ENCODE measurements at regions not wholly inside any gene's neighbourhood (a gene's known extent, or its start where the extent isn't known, plus 50 kb on each side); places are given as distances from the start of the nearest gene placed in this dataset.

DNA sequence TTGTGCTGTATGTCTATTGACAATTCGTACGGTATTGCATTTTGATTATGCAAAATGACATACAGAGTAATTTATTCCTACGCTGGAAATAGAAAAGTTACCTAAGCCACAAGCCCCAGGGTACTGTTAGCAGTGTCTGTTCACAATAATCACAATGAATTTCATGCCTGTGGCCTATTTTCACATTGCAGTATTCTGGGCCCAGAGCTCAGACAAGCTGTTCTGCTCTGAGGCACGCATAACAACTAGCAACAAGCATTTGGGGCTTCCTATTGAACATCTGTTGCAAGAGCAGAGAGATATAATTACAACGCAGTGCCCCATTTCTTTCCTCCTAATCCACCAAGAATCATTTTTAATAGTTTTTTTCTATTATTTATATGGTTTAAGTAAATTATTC is 158.9 kb upstream of the SGCG start:
- H3K4me3 ChIP-seq (replicated peaks; ENCODE audit: low read depth, low read length), result no peak overlapping the region
- TF ChIP-seq, protein P1, sequence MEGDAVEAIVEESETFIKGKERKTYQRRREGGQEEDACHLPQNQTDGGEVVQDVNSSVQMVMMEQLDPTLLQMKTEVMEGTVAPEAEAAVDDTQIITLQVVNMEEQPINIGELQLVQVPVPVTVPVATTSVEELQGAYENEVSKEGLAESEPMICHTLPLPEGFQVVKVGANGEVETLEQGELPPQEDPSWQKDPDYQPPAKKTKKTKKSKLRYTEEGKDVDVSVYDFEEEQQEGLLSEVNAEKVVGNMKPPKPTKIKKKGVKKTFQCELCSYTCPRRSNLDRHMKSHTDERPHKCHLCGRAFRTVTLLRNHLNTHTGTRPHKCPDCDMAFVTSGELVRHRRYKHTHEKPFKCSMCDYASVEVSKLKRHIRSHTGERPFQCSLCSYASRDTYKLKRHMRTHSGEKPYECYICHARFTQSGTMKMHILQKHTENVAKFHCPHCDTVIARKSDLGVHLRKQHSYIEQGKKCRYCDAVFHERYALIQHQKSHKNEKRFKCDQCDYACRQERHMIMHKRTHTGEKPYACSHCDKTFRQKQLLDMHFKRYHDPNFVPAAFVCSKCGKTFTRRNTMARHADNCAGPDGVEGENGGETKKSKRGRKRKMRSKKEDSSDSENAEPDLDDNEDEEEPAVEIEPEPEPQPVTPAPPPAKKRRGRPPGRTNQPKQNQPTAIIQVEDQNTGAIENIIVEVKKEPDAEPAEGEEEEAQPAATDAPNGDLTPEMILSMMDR (IDR thresholded peaks at IDR 0.05; ENCODE audit: low read length, missing control alignments), result no peak
- no peak for DNase-seq (ENCODE audit: low read depth)

DNA sequence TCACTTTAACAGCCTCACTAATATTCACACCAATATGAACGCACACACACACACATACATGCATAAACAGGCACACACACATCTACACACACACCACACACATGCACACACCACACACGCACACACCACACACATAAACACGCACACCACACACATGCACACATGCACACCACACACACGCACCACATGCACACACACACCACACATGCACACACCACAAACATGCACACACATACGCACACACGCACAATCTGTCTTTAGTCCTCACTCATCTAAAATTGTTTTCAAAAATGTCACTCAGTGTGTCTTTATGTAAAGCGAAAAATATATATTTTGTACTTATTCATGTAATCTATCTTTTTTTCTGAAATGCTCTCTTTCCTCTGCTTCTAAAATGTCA is 158.1 kb upstream of the SGCG start:
- no peak overlapping the region for H3K4me3 ChIP-seq (replicated peaks; ENCODE audit: low read depth, low read length)
- TF ChIP-seq, protein P1 (IDR thresholded peaks at IDR 0.05; ENCODE audit: low read length, missing control alignments), result no peak
- no peak for DNase-seq (ENCODE audit: low read depth)

DNA sequence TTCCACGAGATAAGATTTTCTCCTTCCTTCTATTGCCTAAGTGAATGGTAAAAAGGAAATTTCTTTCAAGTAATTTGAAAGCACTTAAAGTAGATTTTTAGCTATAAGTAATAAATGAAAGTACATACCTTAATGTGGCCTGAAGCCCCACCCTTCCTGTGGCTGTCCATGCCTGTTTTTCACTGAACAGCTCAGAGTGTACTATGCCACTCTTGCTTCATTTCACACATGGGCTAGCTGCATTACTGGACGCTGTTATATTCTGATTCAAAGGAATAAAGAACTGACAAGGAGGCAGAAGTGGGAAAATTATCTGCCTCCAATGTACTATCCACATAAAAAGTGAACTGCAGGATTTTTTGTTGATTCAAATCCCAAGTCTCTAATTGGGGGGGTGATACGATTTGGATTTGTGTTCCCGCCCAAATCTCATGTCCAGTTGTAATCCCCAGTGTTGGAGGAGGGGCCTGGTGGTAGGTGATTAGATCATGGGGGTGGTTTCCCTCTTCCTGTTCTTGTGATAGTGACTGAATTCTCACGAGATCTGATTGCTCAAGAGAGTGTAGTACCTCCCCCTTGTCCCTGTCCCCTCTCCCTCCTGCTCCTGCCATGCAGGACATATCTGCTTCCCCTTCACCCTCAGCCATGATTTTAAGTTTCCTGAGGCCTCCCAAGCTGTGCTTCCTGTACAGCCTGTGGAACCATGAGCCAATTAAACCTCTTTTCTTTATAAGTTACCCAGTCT is 154.7 kb upstream of the SGCG start:
- TF ChIP-seq, protein P1 (IDR thresholded peaks at IDR 0.05; ENCODE audit: low read length, missing control alignments), result no peak
- no peak for DNase-seq (ENCODE audit: low read depth)
- no peak overlapping the region for H3K4me3 ChIP-seq (replicated peaks; ENCODE audit: low read depth, low read length)

DNA sequence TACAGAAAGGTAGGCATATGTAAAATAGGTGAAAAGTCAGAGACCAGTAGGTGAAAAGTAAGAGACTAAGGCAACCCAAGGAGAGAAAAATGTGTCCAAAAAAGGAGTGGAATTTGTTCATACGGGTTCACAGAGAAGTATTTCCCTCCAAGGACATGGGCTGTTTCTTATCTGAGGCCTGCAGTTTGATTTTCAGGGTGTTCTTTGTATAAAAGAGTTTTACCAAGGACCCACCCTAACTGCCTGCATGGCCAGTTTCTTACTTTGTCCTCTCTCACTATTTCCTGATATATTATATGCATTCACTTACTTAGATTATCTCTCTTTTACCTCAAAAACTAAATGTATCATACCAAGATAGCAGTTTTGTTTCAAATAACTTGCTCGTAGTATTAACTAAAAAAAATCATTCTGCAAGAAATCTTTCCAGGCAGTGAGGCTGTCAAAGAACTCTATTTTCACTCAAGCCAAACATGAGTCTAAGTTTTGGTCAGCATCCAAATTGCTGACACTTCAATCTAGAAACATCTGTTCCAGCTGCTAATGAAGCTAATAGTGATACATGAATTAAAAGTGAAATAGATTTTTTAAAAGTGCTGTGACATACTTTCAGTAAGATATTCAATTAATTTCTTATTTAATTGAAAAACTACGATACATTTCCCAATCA is 141.4 kb upstream of the SGCG start:
- TF ChIP-seq, protein P1 (IDR thresholded peaks at IDR 0.05; ENCODE audit: low read length, missing control alignments), result no peak
- DNase-seq (ENCODE audit: low read depth), result no peak
- H3K4me3 ChIP-seq (replicated peaks; ENCODE audit: low read depth, low read length), result no peak overlapping the region

DNA sequence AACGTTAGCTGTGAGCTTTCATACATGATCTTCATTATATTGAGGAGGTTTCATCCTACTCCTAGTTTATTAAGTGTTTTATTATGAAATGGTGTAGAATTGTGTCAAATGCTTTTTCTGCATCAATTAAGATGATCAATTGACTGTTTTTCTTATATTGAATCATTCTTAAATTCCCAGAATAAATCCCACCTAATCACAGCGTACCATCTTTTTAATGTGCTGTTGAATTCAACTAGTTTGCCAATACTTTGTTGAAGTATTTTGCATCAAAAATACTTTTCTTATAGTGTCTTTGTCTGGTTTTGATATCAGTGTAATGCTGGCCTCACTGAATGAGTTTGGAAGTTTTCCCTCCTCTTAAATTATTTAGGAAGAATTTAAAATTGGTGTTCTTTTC is 138.6 kb upstream of the SGCG start:
- TF ChIP-seq, protein P1 (IDR thresholded peaks at IDR 0.05; ENCODE audit: low read length, missing control alignments), result no peak
- DNase-seq (ENCODE audit: low read depth), result no peak
- H3K4me3 ChIP-seq (replicated peaks; ENCODE audit: low read depth, low read length), result no peak overlapping the region

DNA sequence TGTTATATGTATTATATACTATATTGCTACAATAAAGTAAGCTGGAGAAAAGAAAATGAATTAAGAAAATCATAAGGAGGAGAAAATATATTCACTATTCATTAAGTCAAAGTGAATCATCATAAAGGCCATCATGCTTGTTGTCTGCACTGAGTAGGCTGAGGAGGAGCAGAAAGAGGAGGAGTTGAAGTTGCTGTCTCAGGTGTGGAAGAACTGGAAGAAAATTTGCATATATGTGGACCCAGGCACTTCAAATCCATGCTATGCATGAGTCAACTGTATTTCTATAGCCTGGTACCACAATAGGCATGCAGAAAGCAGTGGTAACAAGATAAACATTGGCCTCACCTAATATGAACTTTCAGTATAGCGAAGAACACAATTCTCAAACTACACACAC is 135.9 kb upstream of the SGCG start:
- TF ChIP-seq, protein P1 (IDR thresholded peaks at IDR 0.05; ENCODE audit: low read length, missing control alignments), result no peak
- DNase-seq (ENCODE audit: low read depth), result no peak
- H3K4me3 ChIP-seq (replicated peaks; ENCODE audit: low read depth, low read length), result no peak overlapping the region
